ENCODE measurements at regions not wholly inside any gene's neighbourhood (a gene's known extent, or its start where the extent isn't known, plus 50 kb on each side); places are given as distances from the start of the nearest gene placed in this dataset.

GRCh38 chr20:39431091-39431880, 469.1 kb downstream of the DHX35 start:
- DNase-seq, result no peak

- peak; percentile 5 for DNase-seq
These were observed 467.6 kb downstream of the DHX35 start for GRCh38 chr20:39429726-39430125.

GRCh38 chr20:39424962-39425678, 463.0 kb downstream of the DHX35 start:
- DNase-seq, result no peak

GRCh38 chr20:39421571-39422105, 459.5 kb downstream of the DHX35 start:
- DNase-seq, result no peak

GRCh38 chr20:39412091-39412490, 449.9 kb downstream of the DHX35 start:
- DNase-seq, result no peak

- no peak for DNase-seq
These were observed 437.3 kb downstream of the DHX35 start for GRCh38 chr20:39399463-39399862.

- DNase-seq, result no peak
These were observed 436.5 kb downstream of the DHX35 start for GRCh38 chr20:39398656-39399055.

- no peak for DNase-seq
These were observed 435.5 kb downstream of the DHX35 start for GRCh38 chr20:39397646-39398045.

- DNase-seq, result no peak
These were observed 433.5 kb downstream of the DHX35 start for GRCh38 chr20:39395478-39396291.

- no peak for DNase-seq
These were observed 432.3 kb downstream of the DHX35 start for GRCh38 chr20:39394461-39394860.

- no peak for DNase-seq
These were observed 428.0 kb downstream of the DHX35 start for GRCh38 chr20:39390186-39390585.

GRCh38 chr20:39381595-39381994, 419.5 kb downstream of the DHX35 start:
- DNase-seq, result no peak

- no peak for DNase-seq
These were observed 416.6 kb downstream of the DHX35 start for GRCh38 chr20:39378776-39379175.

- no peak for DNase-seq
These were observed 414.6 kb downstream of the DHX35 start for GRCh38 chr20:39376788-39377187.

GRCh38 chr20:39364320-39364719, 402.2 kb downstream of the DHX35 start:
- DNase-seq, result no peak

- no peak for DNase-seq
These were observed 398.0 kb downstream of the DHX35 start for GRCh38 chr20:39359981-39360620.

GRCh38 chr20:39358052-39358451, 395.9 kb downstream of the DHX35 start:
- DNase-seq, result no peak

GRCh38 chr20:39356908-39357307, 394.8 kb downstream of the DHX35 start:
- DNase-seq, result no peak

GRCh38 chr20:39349240-39349639, 387.1 kb downstream of the DHX35 start:
- DNase-seq, result no peak

GRCh38 chr20:39347626-39348025, 385.5 kb downstream of the DHX35 start:
- no peak for DNase-seq

GRCh38 chr20:39342463-39342862, 380.3 kb downstream of the DHX35 start:
- DNase-seq, result no peak

- no peak for DNase-seq
These were observed 376.6 kb downstream of the DHX35 start for GRCh38 chr20:39338469-39339376.

Data from NCI-H1417 treated with DMSO at 0.1 percent for 48 hours (cell line).